ENCODE measurements at regions not wholly inside any gene's neighbourhood (a gene's known extent, or its start where the extent isn't known, plus 50 kb on each side); places are given as distances from the start of the nearest gene placed in this dataset.

DNA sequence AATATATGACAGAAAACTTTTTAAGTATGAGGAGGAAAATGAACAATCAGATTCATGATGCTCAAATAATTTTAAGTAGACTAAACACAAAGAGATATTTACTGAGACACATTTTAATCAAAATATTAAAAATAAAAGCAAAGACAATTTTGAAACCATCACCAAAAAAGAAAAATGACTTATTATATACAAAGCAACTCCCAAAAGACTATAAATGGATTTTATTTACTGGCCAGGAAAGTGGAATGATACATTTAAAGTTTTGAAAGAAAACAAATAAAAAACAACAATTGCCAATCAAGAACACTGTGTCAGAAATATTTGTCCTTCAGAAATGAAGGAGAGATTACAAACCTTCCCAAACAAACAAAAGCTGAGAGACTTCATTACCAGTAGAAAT, 968.5 kb upstream of the CELF4 start:
- H3K79me2 ChIP-seq (ENCODE audit: insufficient read depth, low read depth, low read length) = no peaks in the 10 kb centered on the region
- BruUV-seq (replicated peaks) = no TSS peak
- TF ChIP-seq EZH2phosphoT487 (IDR thresholded peaks at IDR 0.05; ENCODE audit: borderline replicate concordance, low read depth, low read length) (no peak), CTCF (conservative IDR thresholded peaks at IDR 0.05; ENCODE audit: low read length) (no peak)
- no peaks in the 10 kb centered on the region for H3K4me1 ChIP-seq (ENCODE audit: insufficient read depth, low read length, poor library complexity, severe bottlenecking)
- intact Hi-C loops (cut with micrococcal nuclease; ENCODE audit: unreplicated experiment) = no loop called here
- ChIA-PET POLR2A (no interaction called here), CTCF (ENCODE audit: unreplicated experiment) (no interaction called here)
- no peaks in the 10 kb centered on the region for H3K9me3 ChIP-seq (ENCODE audit: low read length)
- no peak overlapping the region for H3K4me2 ChIP-seq (ENCODE audit: low read length)
- no peak for DNase-seq (ENCODE audit: low spot score)
- H3K27ac ChIP-seq (ENCODE audit: low read depth, low read length, poor library complexity, severe bottlenecking) = no peak overlapping the region
- no peaks in the 10 kb centered on the region for H3K9me2 ChIP-seq (ENCODE audit: insufficient read depth, low read length)
- H3K36me3 ChIP-seq (ENCODE audit: insufficient read depth, low read length) = no peaks in the 10 kb centered on the region
- no peaks in the 10 kb centered on the region for H4K20me1 ChIP-seq (ENCODE audit: insufficient read depth, low read length)
- H3K4me3 ChIP-seq (ENCODE audit: low read depth, low read length, poor library complexity, severe bottlenecking) = no peak overlapping the region
- H2AFZ ChIP-seq (ENCODE audit: low read length) = no peak overlapping the region

DNA sequence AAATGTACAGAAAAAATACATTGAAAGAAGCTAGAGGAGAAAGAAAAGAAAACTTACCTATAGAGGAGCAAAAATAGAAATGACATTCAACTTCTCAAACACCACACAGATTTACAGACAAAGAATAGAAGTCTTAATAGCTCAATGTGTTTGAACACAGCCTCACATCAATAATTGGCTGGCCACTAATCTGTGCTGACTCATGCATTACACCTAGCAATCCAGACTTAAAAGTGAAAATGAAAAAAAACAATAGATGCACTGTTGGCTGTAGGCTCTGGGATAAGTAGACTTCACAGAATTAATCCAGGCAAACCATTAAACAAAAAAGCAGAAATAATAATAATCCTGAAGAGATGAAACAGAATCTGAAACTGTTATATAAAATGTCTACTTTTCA, 961.3 kb upstream of the CELF4 start:
- no peaks in the 10 kb centered on the region for H3K36me3 ChIP-seq (ENCODE audit: insufficient read depth, low read length)
- no peaks in the 10 kb centered on the region for H4K20me1 ChIP-seq (ENCODE audit: insufficient read depth, low read length)
- H3K79me2 ChIP-seq (ENCODE audit: insufficient read depth, low read depth, low read length) = no peaks in the 10 kb centered on the region
- H3K4me1 ChIP-seq (ENCODE audit: insufficient read depth, low read length, poor library complexity, severe bottlenecking) = no peaks in the 10 kb centered on the region
- H3K4me3 ChIP-seq (ENCODE audit: low read depth, low read length, poor library complexity, severe bottlenecking) = no peak overlapping the region
- TF ChIP-seq EZH2phosphoT487 (IDR thresholded peaks at IDR 0.05; ENCODE audit: borderline replicate concordance, low read depth, low read length) (no peak), CTCF (conservative IDR thresholded peaks at IDR 0.05; ENCODE audit: low read length) (no peak)
- intact Hi-C loops (cut with micrococcal nuclease; ENCODE audit: unreplicated experiment) = no loop called here
- no TSS peak for BruUV-seq (replicated peaks)
- H3K9me3 ChIP-seq (ENCODE audit: low read length) = no peaks in the 10 kb centered on the region
- H3K27ac ChIP-seq (ENCODE audit: low read depth, low read length, poor library complexity, severe bottlenecking) = no peak overlapping the region
- H3K4me2 ChIP-seq (ENCODE audit: low read length) = no peak overlapping the region
- H3K9me2 ChIP-seq (ENCODE audit: insufficient read depth, low read length) = no peaks in the 10 kb centered on the region
- ChIA-PET CTCF (ENCODE audit: unreplicated experiment) (no interaction called here), POLR2A (no interaction called here)
- no peak for DNase-seq (ENCODE audit: low spot score)
- no peak overlapping the region for H2AFZ ChIP-seq (ENCODE audit: low read length)

DNA sequence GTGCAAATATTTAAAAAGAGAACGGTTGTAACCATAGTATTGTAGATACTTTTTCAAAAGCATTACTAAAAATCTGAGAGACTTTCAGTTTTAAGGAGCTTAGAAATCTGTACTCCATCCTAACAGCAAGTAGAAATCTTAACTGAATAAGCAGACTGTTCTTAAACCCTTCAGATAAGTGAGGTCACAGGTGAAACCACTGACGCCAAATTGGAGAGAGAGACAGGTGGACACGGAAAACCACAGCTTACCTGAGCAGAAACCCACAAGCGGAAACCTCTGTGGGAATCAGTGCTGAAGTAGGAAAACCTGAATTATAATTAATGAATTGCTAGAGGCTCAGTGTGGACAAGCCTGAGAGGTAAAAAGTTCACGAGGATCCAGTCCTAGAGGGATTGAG, 959.4 kb upstream of the CELF4 start:
- no peaks in the 10 kb centered on the region for H4K20me1 ChIP-seq (ENCODE audit: insufficient read depth, low read length)
- H3K4me1 ChIP-seq (ENCODE audit: insufficient read depth, low read length, poor library complexity, severe bottlenecking) = no peaks in the 10 kb centered on the region
- CTCF ChIA-PET (ENCODE audit: unreplicated experiment) = no interaction called here
- no peaks in the 10 kb centered on the region for H3K9me2 ChIP-seq (ENCODE audit: insufficient read depth, low read length)
- BruUV-seq (replicated peaks) = no TSS peak
- POLR2A ChIA-PET = no interaction called here
- TF ChIP-seq EZH2phosphoT487 (IDR thresholded peaks at IDR 0.05; ENCODE audit: borderline replicate concordance, low read depth, low read length) (no peak), CTCF (conservative IDR thresholded peaks at IDR 0.05; ENCODE audit: low read length) (no peak)
- H3K36me3 ChIP-seq (ENCODE audit: insufficient read depth, low read length) = no peaks in the 10 kb centered on the region
- intact Hi-C loops (cut with micrococcal nuclease; ENCODE audit: unreplicated experiment) = no loop called here
- H2AFZ ChIP-seq (ENCODE audit: low read length) = no peak overlapping the region
- H3K27ac ChIP-seq (ENCODE audit: low read depth, low read length, poor library complexity, severe bottlenecking) = no peak overlapping the region
- no peaks in the 10 kb centered on the region for H3K9me3 ChIP-seq (ENCODE audit: low read length)
- no peak for DNase-seq (ENCODE audit: low spot score)
- no peaks in the 10 kb centered on the region for H3K79me2 ChIP-seq (ENCODE audit: insufficient read depth, low read depth, low read length)
- H3K4me3 ChIP-seq (ENCODE audit: low read depth, low read length, poor library complexity, severe bottlenecking) = no peak overlapping the region
- H3K4me2 ChIP-seq (ENCODE audit: low read length) = no peak overlapping the region
